ENCODE measurements at regions not wholly inside any gene's neighbourhood (a gene's known extent, or its start where the extent isn't known, plus 50 kb on each side); places are given as distances from the start of the nearest gene placed in this dataset.
"Not testable (repeated sequence)": the region's sequence is repeated elsewhere in the genome, so short reads cannot be mapped to it uniquely, and the experiment has no call there.

GRCh38 chr6:112821476-112821875, 474.3 kb downstream of the RFPL4B start:
- no peak for DNase-seq

DNA sequence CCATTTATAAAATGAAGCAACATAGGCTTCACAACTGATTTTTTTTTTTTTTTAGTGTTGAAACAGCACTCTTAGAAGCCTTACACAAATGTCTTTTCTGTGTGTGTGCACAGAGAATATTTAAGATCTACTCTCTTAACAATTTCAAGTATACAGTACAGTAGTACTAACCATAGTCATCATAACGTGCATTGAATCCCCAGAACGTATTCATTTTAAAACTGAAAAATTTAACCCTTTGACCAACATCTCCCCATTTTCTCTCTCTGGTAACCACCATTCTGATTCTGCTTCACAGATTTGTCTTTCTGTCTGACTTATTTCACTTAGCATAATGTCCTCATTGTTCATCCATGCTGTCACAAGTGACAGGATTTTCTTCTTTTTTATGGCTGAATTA, 475.6 kb downstream of the RFPL4B start:
- DNase-seq = no peak

GRCh38 chr6:112827793-112828192, 480.7 kb downstream of the RFPL4B start:
- DNase-seq = no peak

- DNase-seq = no peak
Observed at GRCh38 chr6:112831022-112831421, 483.9 kb downstream of the RFPL4B start.

DNA sequence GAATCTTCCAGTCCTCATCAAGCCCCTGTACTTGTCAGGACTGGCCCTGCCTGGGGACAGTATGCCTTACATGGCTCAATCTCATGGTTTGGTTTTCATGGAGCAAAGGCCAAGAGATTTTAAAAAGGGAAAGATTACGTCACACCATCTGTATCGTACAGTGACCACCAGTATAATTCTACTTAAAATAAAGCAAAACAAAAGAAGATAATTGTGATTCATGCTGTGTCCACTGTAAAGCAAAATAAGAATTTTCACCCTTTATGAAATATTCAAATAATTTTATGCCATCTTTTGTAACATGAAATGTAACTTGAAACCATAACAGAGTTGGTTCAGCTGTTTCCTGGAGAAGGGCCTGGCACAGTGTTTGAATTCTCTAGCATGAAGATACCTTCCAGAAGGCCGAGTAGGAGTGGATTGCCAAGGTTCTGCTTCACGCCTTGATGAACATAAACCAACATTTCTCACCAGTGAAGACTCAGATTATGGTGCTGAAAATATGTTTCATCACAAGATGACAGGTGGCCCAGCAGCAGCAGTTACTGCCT, 486.5 kb downstream of the RFPL4B start:
- DNase-seq = no peak

DNA sequence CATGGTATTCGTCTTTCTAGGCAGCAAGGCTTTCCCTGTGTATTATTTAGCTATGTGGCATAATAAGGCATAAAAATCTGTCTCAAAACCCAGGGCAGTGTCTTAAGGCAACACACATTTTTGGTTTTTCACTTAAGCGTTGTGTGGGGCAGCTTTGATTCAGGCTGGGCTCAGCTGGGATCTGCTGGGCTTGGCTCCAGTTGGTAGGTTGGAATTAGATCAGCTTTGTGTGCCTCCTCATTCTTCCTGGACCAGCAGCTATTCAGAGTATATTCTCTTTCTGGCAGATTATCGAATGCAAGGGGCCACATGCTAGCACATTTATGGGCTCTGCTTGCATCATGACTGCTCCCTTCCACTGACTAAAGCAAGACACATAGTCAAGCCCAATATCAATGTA, 487.9 kb downstream of the RFPL4B start:
- DNase-seq = no peak

GRCh38 chr6:112839525-112839961, 492.4 kb downstream of the RFPL4B start:
- peak; percentile 62 for DNase-seq

- DNase-seq = no peak
Observed at GRCh38 chr6:112841553-112842329, 494.6 kb downstream of the RFPL4B start.

DNA sequence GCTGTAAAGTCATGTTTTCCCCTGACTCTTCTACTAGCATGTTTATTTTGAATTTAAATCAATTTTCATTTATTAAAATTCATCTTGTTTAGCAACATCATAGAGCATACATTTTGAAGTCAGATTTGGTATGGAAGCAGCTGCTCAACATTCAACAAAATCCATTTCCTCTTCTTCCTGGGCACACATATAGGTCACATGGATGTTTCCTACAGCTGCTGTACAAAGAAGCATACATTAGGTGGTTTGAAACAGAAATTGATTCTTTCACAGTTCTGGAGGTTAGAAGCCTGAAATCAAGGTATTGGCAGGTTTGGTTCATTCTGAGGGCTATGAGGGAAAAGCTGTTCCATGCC, 495.2 kb downstream of the RFPL4B start:
- DNase-seq = no peak

- DNase-seq = no peak
Observed at GRCh38 chr6:112846681-112847080, 499.6 kb downstream of the RFPL4B start.

GRCh38 chr6:112851146-112851545, 504.0 kb downstream of the RFPL4B start:
- no peak for DNase-seq

- DNase-seq = no peak
Observed at GRCh38 chr6:112853162-112853561, 506.0 kb downstream of the RFPL4B start.

DNA sequence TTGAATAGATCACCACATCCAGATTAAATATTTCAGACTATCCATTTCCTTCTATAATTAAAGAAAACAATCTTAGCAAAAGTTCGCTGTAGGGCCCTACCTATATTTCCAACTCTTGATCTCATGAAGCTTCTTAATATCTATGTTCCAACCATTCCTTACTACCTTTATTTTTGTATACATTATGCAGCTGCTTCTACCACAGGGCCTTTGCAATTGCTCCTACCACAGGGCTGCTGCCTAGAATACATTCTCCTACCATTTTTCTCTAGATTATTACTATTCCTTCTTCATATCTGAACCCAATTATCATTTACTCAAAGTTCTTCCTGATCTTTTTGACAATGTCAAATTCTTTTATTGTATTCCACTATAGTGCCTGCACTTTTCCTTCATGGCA, 516.6 kb downstream of the RFPL4B start:
- no peak for DNase-seq

DNA sequence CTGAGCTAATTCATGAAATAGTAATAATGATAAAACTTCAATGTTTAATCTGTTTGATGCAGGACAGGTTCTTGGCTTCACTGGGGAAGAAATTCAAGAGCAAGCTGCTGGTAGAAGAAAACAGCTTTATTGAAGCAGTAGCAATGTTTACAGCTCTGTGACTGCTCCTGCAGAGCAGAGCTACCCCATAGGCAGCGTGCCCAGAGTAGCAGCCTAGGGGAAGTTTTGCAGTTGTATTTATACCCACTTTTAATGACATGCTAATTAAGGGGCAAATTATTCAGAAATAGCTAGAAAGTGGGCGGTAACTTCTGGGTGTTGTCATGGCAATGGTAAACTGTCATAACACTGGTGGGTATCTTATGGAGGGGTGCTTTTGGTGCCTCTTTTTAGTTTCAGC, 518.0 kb downstream of the RFPL4B start:
- DNase-seq = no peak

DNA sequence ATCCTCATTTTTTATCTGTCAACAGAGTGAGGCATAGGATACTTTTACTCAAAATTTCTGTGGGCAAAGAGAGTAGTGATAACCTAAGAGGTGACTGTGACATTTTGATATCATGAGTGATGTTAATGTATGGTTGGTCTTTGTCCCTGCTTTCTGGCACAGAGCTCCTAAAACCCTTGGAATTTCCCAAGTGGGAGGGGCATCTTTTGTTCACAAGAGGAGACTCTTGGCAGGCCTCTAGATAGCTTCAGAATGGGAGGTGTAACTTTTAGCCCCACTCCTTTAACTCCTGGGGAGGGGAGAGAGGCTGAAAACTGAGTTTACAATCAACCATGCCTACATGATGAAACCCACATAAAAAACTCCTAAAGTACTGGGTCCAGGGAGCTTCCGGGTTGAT, 527.8 kb downstream of the RFPL4B start:
- no peak for DNase-seq

DNA sequence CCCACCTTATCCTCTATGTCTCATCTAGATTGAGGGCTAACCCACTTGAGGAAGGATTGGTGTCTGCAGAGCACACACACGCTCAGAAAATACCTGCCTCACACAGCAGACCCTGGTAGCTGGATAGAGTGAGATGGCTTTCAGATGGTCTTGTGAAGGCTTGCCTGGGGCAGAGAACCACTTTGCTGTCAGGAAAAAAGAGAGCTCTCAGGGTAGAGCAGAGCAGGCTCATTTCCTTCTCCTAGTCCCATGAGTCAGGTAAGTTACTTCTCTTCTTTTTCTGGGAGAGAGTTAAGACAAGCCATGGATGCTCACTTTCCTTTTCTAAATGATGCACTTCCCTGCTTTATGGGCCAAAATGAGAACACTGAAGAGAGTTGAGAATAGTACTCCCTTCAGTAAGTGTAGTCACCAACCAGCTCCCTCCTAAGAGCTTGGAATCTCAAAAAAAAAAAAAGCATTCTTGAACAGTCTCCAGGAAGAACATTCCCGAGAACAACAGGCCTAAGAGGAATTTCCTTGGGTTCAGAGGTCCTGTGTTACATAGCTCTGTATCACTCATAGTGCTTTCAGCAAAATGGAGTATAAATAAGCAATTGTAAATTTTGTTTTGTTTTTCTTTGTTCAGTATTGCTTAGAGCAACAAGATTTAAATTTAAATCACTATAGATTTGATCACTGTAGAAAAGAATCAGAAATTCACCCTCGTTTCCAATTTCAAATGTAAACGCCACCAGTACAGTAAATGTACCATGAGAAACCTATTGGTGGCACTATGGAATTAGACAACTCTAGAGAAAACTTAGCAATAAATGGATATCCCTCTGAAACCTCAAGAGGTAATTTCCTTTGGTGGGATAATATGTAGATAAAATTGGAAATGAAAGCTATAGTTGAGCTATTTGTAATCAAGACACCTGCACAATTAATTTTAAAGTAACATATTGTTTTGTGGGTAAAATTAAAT, 530.3 kb downstream of the RFPL4B start:
- DNase-seq = peak; percentile 44

- DNase-seq = no peak
Observed at GRCh38 chr6:112879920-112880413, 532.8 kb downstream of the RFPL4B start.

DNA sequence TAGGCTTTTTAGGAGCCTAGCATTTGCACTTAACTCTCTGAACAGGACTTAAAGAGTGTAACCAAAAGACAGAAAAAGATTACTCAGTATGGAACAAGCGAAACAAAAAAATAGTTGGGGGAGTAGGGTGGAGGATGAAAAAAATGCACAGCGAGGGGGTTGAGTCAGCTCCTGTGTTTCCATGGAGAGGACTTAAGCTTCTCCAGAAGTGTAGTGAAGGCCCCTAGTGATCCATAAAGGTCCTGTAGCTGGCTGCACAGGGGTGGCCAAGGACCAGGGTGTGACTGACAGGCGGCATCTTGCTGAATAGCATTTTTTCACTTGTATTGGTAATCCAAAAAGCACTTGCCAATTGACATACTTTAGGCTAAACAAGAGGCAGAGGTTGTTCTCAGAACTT, 533.9 kb downstream of the RFPL4B start:
- peak; percentile 37 for DNase-seq

GRCh38 chr6:112881828-112882780, 535.0 kb downstream of the RFPL4B start:
- DNase-seq = peak; percentile 8

DNA sequence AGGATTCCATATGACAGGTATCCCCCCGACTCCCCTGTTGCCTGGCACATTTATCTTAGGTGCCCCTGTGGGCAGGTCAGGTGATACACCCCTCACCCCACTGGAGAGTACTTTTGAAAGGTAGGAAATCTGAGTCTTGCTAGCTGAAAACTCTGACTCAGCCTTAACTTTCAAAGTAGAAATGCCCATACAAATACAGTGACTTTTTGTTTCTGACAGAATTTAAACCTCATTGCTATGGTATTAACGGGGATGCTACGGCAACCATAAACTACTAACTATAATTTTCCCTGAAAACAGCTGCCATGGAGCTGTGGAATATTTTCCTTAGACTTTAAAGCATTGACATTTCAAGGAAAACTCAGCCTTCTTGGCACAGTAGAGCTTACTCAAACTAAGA, 536.0 kb downstream of the RFPL4B start:
- no peak for DNase-seq

GRCh38 chr6:112886415-112886814, 539.3 kb downstream of the RFPL4B start:
- DNase-seq = no peak

DNA sequence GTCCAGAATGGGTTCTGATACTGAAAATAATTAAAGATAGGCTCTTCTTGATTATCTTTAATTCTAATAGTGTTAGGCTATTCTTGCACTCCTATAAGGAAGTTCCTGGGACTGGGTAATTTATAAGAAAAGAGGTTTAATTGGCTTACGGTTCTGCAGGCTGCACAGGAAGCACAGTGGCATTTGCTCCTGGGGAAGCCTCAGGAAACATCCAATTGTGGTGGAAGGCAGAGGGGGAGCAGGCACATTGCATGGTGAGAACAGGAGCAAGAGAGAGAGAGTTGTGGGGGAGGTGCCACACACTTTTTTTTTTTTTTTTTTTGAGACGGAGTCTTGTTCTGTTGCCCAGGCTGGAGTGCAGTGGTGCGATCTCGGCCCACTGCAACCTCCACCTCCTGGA, 540.3 kb downstream of the RFPL4B start:
- DNase-seq = not testable (repeated sequence)

Data from amniotic stem cell (primary cell).